ENCODE measurements at regions not wholly inside any gene's neighbourhood (a gene's known extent, or its start where the extent isn't known, plus 50 kb on each side); places are given as distances from the start of the nearest gene placed in this dataset.

- no peak for DNase-seq (ENCODE audit: low read depth)
- no peak overlapping the region for H3K4me3 ChIP-seq (ENCODE audit: low read depth, low read length)
- no peak for TF ChIP-seq CTCF (IDR thresholded peaks at IDR 0.05; ENCODE audit: low read depth, low read length, missing control alignments)
These were observed 94.8 kb upstream of the ADRA1B start for GRCh38 chr5:159821461-159821940.

- H3K4me3 ChIP-seq (ENCODE audit: low read depth, low read length) = no peak overlapping the region
- TF ChIP-seq CTCF (IDR thresholded peaks at IDR 0.05; ENCODE audit: low read depth, low read length, missing control alignments) = no peak
- no peak for DNase-seq (ENCODE audit: low read depth)
These were observed 91.8 kb upstream of the ADRA1B start for GRCh38 chr5:159824188-159825161.

- DNase-seq (ENCODE audit: low read depth) = no peak
- H3K4me3 ChIP-seq (ENCODE audit: low read depth, low read length) = no peak overlapping the region
- TF ChIP-seq CTCF (IDR thresholded peaks at IDR 0.05; ENCODE audit: low read depth, low read length, missing control alignments) = no peak
These were observed 90.7 kb upstream of the ADRA1B start for GRCh38 chr5:159825551-159826051.

- no peak for TF ChIP-seq CTCF (IDR thresholded peaks at IDR 0.05; ENCODE audit: low read depth, low read length, missing control alignments)
- no peak overlapping the region for H3K4me3 ChIP-seq (ENCODE audit: low read depth, low read length)
- peak; percentile 47 for DNase-seq (ENCODE audit: low read depth)
These were observed 89.7 kb upstream of the ADRA1B start for GRCh38 chr5:159826351-159827214.

GRCh38 chr5:159827861-159828260, 88.4 kb upstream of the ADRA1B start:
- no peak overlapping the region for H3K4me3 ChIP-seq (ENCODE audit: low read depth, low read length)
- no peak for TF ChIP-seq CTCF (IDR thresholded peaks at IDR 0.05; ENCODE audit: low read depth, low read length, missing control alignments)
- no peak for DNase-seq (ENCODE audit: low read depth)

- no peak overlapping the region for H3K4me3 ChIP-seq (ENCODE audit: low read depth, low read length)
- DNase-seq (ENCODE audit: low read depth) = no peak
- TF ChIP-seq CTCF (IDR thresholded peaks at IDR 0.05; ENCODE audit: low read depth, low read length, missing control alignments) = no peak
These were observed 84.2 kb upstream of the ADRA1B start for GRCh38 chr5:159832073-159832472.

All from GM12864 (cell line).